ENCODE measurements at regions not wholly inside any gene's neighbourhood (a gene's known extent, or its start where the extent isn't known, plus 50 kb on each side); places are given as distances from the start of the nearest gene placed in this dataset.

- H2AFZ ChIP-seq (ENCODE audit: low read depth, low read length) = no peak overlapping the region
- no peaks in the 10 kb centered on the region for H3K36me3 ChIP-seq (ENCODE audit: control insufficient read depth, insufficient read depth, low read length)
- TF ChIP-seq, protein P1, sequence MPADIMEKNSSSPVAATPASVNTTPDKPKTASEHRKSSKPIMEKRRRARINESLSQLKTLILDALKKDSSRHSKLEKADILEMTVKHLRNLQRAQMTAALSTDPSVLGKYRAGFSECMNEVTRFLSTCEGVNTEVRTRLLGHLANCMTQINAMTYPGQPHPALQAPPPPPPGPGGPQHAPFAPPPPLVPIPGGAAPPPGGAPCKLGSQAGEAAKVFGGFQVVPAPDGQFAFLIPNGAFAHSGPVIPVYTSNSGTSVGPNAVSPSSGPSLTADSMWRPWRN (IDR thresholded peaks at IDR 0.05; ENCODE audit: low read depth) = no peak
- TF ChIP-seq RAD21 (CRISPR knock-in tag; conservative IDR thresholded peaks at IDR 0.05 in 1 of 2, IDR thresholded peaks at IDR 0.05 in 1 of 2) = peak; percentile 50 to 78
- no peaks in the 10 kb centered on the region for H3K9me1 ChIP-seq (ENCODE audit: control insufficient read depth, insufficient read depth, low read length)
- ATAC-seq (no peak), FAIRE-seq (no peak), DNase-seq (ENCODE audit: extremely low read depth in 1 of 4, low spot score in 3 of 4) (peak in 1 of 4 experiments; percentile 9)
- POLR2A ChIA-PET = no interaction called here
- in situ Hi-C loops (cut with MboI) (no loop called here), intact Hi-C loops (cut with micrococcal nuclease) (loop anchor here (10.0 kb wide), 1 partner anchor 692 kb away; no protein-coding TSS in a partner anchor)
- CTCF ChIA-PET (ENCODE audit: low intra/inter-chr PET ratio) = no interaction called here
- 5% methylated on average over 1 of the region's 1 CpG for WGBS (ENCODE audit: insufficient coverage, low coverage, missing lambda C conversion rate)
- H3K27me3 ChIP-seq (ENCODE audit: control insufficient read depth in 2 of 2, insufficient read depth in 2 of 2, low read length in 2 of 2) = no peaks in the 10 kb centered on the region
- H3K9me3 ChIP-seq (replicated peaks; ENCODE audit: control insufficient read depth, insufficient read depth, low read depth, low read length) = no peaks in the 10 kb centered on the region
- no TSS peak for BruUV-seq (replicated peaks)
- no peak overlapping the region for H3K4me3 ChIP-seq
- no peak overlapping the region for H3K9ac ChIP-seq (ENCODE audit: insufficient read depth in 1 of 2, low read depth in 2 of 2, low read length in 2 of 2)
- no peaks in the 10 kb centered on the region for H4K20me1 ChIP-seq (replicated peaks; ENCODE audit: control insufficient read depth, insufficient read depth, low read length)
- no peak overlapping the region for H3K27ac ChIP-seq (ENCODE audit: extremely low read depth, low read depth, low read length)
- no peak overlapping the region for H3K4me2 ChIP-seq (ENCODE audit: insufficient read depth, low read length)
- H3K4me1 ChIP-seq (replicated peaks in 1 of 2; ENCODE audit: control insufficient read depth in 2 of 2, insufficient read depth in 2 of 2, low read length in 2 of 2) = no peaks in the 10 kb centered on the region
- no peaks in the 10 kb centered on the region for H3K79me2 ChIP-seq (ENCODE audit: control insufficient read depth, insufficient read depth, low read length)
These were observed 120.2 kb upstream of the TMEM229A start for GRCh38 chr7:124152859-124153692.

GRCh38 chr7:124137664-124138063 lies 104.8 kb upstream of the TMEM229A start:
- ChIA-PET CTCF (ENCODE audit: low intra/inter-chr PET ratio) (no interaction called here), POLR2A (no interaction called here)
- H3K9me1 ChIP-seq (ENCODE audit: control insufficient read depth, insufficient read depth, low read length) = no peaks in the 10 kb centered on the region
- TF ChIP-seq ZNF507 (tag; conservative IDR thresholded peaks at IDR 0.05) = peak; percentile 91
- TF ChIP-seq CHD1 (IDR thresholded peaks at IDR 0.05; ENCODE audit: low read length) = no peak
- no peak for TF ChIP-seq SRF (CRISPR knock-in tag; IDR thresholded peaks at IDR 0.05)
- TF ChIP-seq, protein P2, sequence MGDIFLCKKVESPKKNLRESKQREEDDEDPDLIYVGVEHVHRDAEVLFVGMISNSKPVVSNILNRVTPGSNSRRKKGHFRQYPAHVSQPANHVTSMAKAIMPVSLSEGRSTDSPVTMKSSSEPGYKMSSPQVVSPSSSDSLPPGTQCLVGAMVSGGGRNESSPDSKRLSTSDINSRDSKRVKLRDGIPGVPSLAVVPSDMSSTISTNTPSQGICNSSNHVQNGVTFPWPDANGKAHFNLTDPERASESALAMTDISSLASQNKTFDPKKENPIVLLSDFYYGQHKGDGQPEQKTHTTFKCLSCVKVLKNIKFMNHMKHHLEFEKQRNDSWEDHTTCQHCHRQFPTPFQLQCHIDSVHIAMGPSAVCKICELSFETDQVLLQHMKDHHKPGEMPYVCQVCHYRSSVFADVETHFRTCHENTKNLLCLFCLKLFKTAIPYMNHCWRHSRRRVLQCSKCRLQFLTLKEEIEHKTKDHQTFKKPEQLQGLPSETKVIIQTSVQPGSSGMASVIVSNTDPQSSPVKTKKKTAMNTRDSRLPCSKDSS (IDR thresholded peaks at IDR 0.05; ENCODE audit: low read depth, partially characterized antibody) = no peak
- TF ChIP-seq ZNF274 (IDR thresholded peaks at IDR 0.05; ENCODE audit: borderline replicate concordance, low read depth, low read length) = no peak
- no peaks in the 10 kb centered on the region for H3K79me2 ChIP-seq (ENCODE audit: control insufficient read depth, insufficient read depth, low read length)
- H3K4me1 ChIP-seq (replicated peaks in 1 of 2; ENCODE audit: control insufficient read depth in 2 of 2, insufficient read depth in 2 of 2, low read length in 2 of 2) = no peaks in the 10 kb centered on the region
- H3K9ac ChIP-seq (ENCODE audit: insufficient read depth in 1 of 2, low read depth in 2 of 2, low read length in 2 of 2) = no peak overlapping the region
- intact Hi-C loops (cut with micrococcal nuclease) (no loop called here), in situ Hi-C loops (cut with MboI) (no loop called here)
- H3K4me2 ChIP-seq (ENCODE audit: insufficient read depth, low read length) = no peak overlapping the region
- ATAC-seq (no peak), DNase-seq (ENCODE audit: extremely low read depth in 1 of 4, low spot score in 3 of 4) (no peak), FAIRE-seq (no peak)
- no peak overlapping the region for H2AFZ ChIP-seq (ENCODE audit: low read depth, low read length)
- H3K4me3 ChIP-seq = no peak overlapping the region
- H3K27ac ChIP-seq (ENCODE audit: extremely low read depth, low read depth, low read length) = no peak overlapping the region
- no TSS peak for BruUV-seq (replicated peaks)
- H4K20me1 ChIP-seq (replicated peaks; ENCODE audit: control insufficient read depth, insufficient read depth, low read length) = no peaks in the 10 kb centered on the region
- no peaks in the 10 kb centered on the region for H3K27me3 ChIP-seq (ENCODE audit: control insufficient read depth in 2 of 2, insufficient read depth in 2 of 2, low read length in 2 of 2)
- H3K36me3 ChIP-seq (ENCODE audit: control insufficient read depth, insufficient read depth, low read length) = no peaks in the 10 kb centered on the region
- 0% methylated on average over 1 of the region's 1 CpG for WGBS (ENCODE audit: insufficient coverage, low coverage, missing lambda C conversion rate)
- H3K9me3 ChIP-seq (replicated peaks; ENCODE audit: control insufficient read depth, insufficient read depth, low read depth, low read length) = no peaks in the 10 kb centered on the region; the same call in none of the 2 replicates

All from K562 (cell line).